ENCODE measurements at regions not wholly inside any gene's neighbourhood (a gene's known extent, or its start where the extent isn't known, plus 50 kb on each side); places are given as distances from the start of the nearest gene placed in this dataset.

GRCh38 chr7:21059069-21059468 is 272.4 kb upstream of the SP8 start (continued):
- no peak for TF ChIP-seq E2F8 (IDR thresholded peaks at IDR 0.05; ENCODE audit: low read depth, partially characterized antibody)
- TF ChIP-seq BMI1 (IDR thresholded peaks at IDR 0.05; ENCODE audit: borderline replicate concordance), result no peak
- TF ChIP-seq ETV6 (conservative IDR thresholded peaks at IDR 0.05 in 1 of 2, IDR thresholded peaks at IDR 0.05 in 1 of 2; ENCODE audit: borderline replicate concordance in 1 of 2, low read depth in 1 of 2), result no peak
- no peak for TF ChIP-seq SP1 (IDR thresholded peaks at IDR 0.05; ENCODE audit: low read depth, low read length)

GRCh38 chr7:21063106-21063505 is 276.4 kb upstream of the SP8 start:
- no peaks in the 10 kb centered on the region for H4K20me1 ChIP-seq (ENCODE audit: control insufficient read depth, insufficient read depth)
- no peaks in the 10 kb centered on the region for H3K27me3 ChIP-seq (replicated peaks in 1 of 2; ENCODE audit: control insufficient read depth in 2 of 2, insufficient read depth in 2 of 2, low read length in 1 of 2)
- H3K4me2 ChIP-seq (ENCODE audit: control insufficient read depth, insufficient read depth), result no peak overlapping the region
- no peaks in the 10 kb centered on the region for H3K79me2 ChIP-seq (ENCODE audit: control insufficient read depth, insufficient read depth, low read length)
- intact Hi-C loops (cut with micrococcal nuclease; ENCODE audit: unreplicated experiment), result no loop called here
- ChIA-PET POLR2A (no interaction called here), CTCF (interaction anchor here (1.5 kb wide), 1 partner anchor 18 kb away, joined by 3 read pairs; no protein-coding TSS in a partner anchor), RAD21 (ENCODE audit: unreplicated experiment) (no interaction called here), SMC1A (ENCODE audit: uncharacterized antibody, unreplicated experiment) (no interaction called here)
- in situ Hi-C loops (cut with MboI), result no loop called here
- no peak for ATAC-seq
- BruUV-seq (replicated peaks), result no TSS peak
- 50% methylated on average over 2 of the region's 2 CpGs for WGBS (ENCODE audit: insufficient coverage, insufficient replicate concordance, low lambda C conversion rate, missing lambda C conversion rate)
- no peak overlapping the region for H2AFZ ChIP-seq (ENCODE audit: control insufficient read depth, low read depth, low read length)
- FAIRE-seq, result no peak
- H3K4me3 ChIP-seq, result no peak overlapping the region
- H3K9ac ChIP-seq (ENCODE audit: control insufficient read depth, insufficient read depth, low read length), result no peak overlapping the region
- no peak for DNase-seq (ENCODE audit: low read depth, low spot score)
- H3K9me3 ChIP-seq (replicated peaks; ENCODE audit: control insufficient read depth, insufficient read depth, low read length), result no peaks in the 10 kb centered on the region
- H3K36me3 ChIP-seq (ENCODE audit: control insufficient read depth in 2 of 2, insufficient read depth in 2 of 2, low read length in 1 of 2), result no peaks in the 10 kb centered on the region
- H3K27ac ChIP-seq (ENCODE audit: control insufficient read depth, insufficient read depth), result no peak overlapping the region
- no peaks in the 10 kb centered on the region for H3K4me1 ChIP-seq (ENCODE audit: control insufficient read depth, insufficient read depth, low read length)
- no peak for TF ChIP-seq RELA (IDR thresholded peaks at IDR 0.05; ENCODE audit: borderline replicate concordance, partially characterized antibody)
- TF ChIP-seq TCF12 (IDR thresholded peaks at IDR 0.05; ENCODE audit: low read depth, low read length), result no peak
- no peak for TF ChIP-seq SREBF2 (IDR thresholded peaks at IDR 0.05; ENCODE audit: low read length)
- no peak for TF ChIP-seq LARP7 (IDR thresholded peaks at IDR 0.05)
- TF ChIP-seq EZH2 (IDR thresholded peaks at IDR 0.05; ENCODE audit: borderline replicate concordance, control insufficient read depth, low read depth, low read length), result no peak
- no peak for TF ChIP-seq CUX1 (IDR thresholded peaks at IDR 0.05; ENCODE audit: insufficient replicate concordance, low read depth, low read length)
- TF ChIP-seq HDGF (IDR thresholded peaks at IDR 0.05), result no peak
- no peak for TF ChIP-seq TCF3 (IDR thresholded peaks at IDR 0.05; ENCODE audit: borderline replicate concordance, insufficient read depth, low read depth, low read length)
- TF ChIP-seq WRNIP1 (IDR thresholded peaks at IDR 0.05; ENCODE audit: borderline replicate concordance, low read depth, low read length), result no peak
- TF ChIP-seq MXI1 (IDR thresholded peaks at IDR 0.05; ENCODE audit: low read depth, low read length), result no peak
